ENCODE measurements at regions not wholly inside any gene's neighbourhood (a gene's known extent, or its start where the extent isn't known, plus 50 kb on each side); places are given as distances from the start of the nearest gene placed in this dataset.

DNA sequence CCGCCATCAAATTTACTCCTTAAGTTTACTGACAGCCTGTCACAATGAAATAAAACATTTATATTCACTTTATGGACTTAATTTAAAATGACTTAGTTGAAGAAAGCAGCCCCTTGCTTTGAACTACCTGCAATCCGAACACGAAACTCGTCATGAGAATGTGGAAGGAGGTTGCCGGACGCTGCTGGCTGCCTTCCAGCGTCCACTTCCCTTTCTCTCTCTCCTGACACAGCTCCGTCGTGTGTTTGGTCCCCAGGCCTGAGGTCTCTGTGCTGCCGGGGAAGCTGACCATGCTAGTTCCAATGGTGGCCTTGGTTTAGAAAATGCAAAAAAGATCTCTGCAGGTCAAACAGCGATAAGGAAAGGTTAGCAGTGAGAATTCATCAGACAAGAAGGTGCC lies 519.7 kb downstream of the CDH26 start:
- H4K12ac ChIP-seq (ENCODE audit: low read depth, low read length), result no peak overlapping the region
- no peak overlapping the region for H2AFZ ChIP-seq (ENCODE audit: insufficient read depth, low read length, poor library complexity)
- peaks cover 3% of the 10 kb centered on the region for H3K9me3 ChIP-seq (ENCODE audit: insufficient read depth, low read depth, low read length)
- H2BK120ac ChIP-seq (ENCODE audit: insufficient read depth, low read length, poor library complexity), result no peak overlapping the region
- H3K27ac ChIP-seq (ENCODE audit: low read depth, low read length), result no peak overlapping the region
- H3K4ac ChIP-seq (ENCODE audit: low read depth, low read length), result no peak overlapping the region
- H3K18ac ChIP-seq (ENCODE audit: low read length), result no peak overlapping the region
- no peak overlapping the region for H3K9ac ChIP-seq (ENCODE audit: low read length)
- H3K23ac ChIP-seq (ENCODE audit: low read length), result no peak overlapping the region
- H2BK12ac ChIP-seq (ENCODE audit: low read length), result no peak overlapping the region
- no peaks in the 10 kb centered on the region for H3K27me3 ChIP-seq (ENCODE audit: insufficient read depth, low read length)
- H3K36me3 ChIP-seq (ENCODE audit: control insufficient read depth in 1 of 2, insufficient read depth in 2 of 2, low read length in 2 of 2), result no peaks in the 10 kb centered on the region
- no peak overlapping the region for H2AK5ac ChIP-seq (ENCODE audit: low read length)
- WGBS (ENCODE audit: extremely low coverage, insufficient coverage, insufficient read length), result no CpG with 5 or more reads among the region's 11 CpGs
- no peak for DNase-seq
- H3K4me3 ChIP-seq (ENCODE audit: low read depth, low read length), result no peak overlapping the region
- H4K8ac ChIP-seq (ENCODE audit: low read depth, low read length), result no peak overlapping the region
- no peak overlapping the region for H3K14ac ChIP-seq (ENCODE audit: low read length)
- H3K4me1 ChIP-seq (ENCODE audit: control insufficient read depth in 1 of 2, insufficient read depth in 2 of 2, low read length in 2 of 2), result no peaks in the 10 kb centered on the region
- H3K4me2 ChIP-seq (ENCODE audit: low read length), result no peak overlapping the region
- H2BK5ac ChIP-seq (ENCODE audit: low read depth, low read length, poor library complexity), result no peak overlapping the region
- no peaks in the 10 kb centered on the region for H3K79me1 ChIP-seq (ENCODE audit: low read length)
- H3K79me2 ChIP-seq (ENCODE audit: control insufficient read depth, insufficient read depth, low read length, poor library complexity), result no peaks in the 10 kb centered on the region
- H4K91ac ChIP-seq (ENCODE audit: low read depth, low read length), result no peak overlapping the region

DNA sequence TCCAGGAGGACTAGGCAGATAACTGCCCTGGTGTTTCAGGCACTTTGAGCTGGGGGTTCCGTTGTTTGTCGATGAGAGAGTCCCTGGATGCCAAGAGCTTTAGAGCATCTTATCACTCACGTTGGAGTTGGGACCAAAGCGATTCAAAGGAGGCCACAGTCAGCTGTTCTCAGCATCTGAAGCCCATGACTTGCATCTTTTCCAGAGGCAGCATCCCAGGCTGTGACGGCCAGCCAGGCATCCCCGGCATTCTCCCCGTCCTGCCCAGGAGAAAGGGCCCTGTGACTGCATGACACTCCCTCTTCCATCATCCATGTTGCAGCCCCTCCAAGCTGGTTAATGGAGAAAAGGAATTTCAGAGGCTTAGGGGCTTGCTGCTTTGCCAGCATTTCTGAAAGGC lies 520.3 kb downstream of the CDH26 start:
- H2AFZ ChIP-seq (ENCODE audit: insufficient read depth, low read length, poor library complexity), result no peak overlapping the region
- H3K23ac ChIP-seq (ENCODE audit: low read length), result no peak overlapping the region
- no peak overlapping the region for H3K18ac ChIP-seq (ENCODE audit: low read length)
- H3K14ac ChIP-seq (ENCODE audit: low read length), result no peak overlapping the region
- no CpG with 5 or more reads among the region's 7 CpGs for WGBS (ENCODE audit: extremely low coverage, insufficient coverage, insufficient read length)
- H3K79me1 ChIP-seq (ENCODE audit: low read length), result no peaks in the 10 kb centered on the region
- no peak overlapping the region for H3K27ac ChIP-seq (ENCODE audit: low read depth, low read length)
- no peak overlapping the region for H3K4me2 ChIP-seq (ENCODE audit: low read length)
- H3K9ac ChIP-seq (ENCODE audit: low read length), result no peak overlapping the region
- H3K4me1 ChIP-seq (ENCODE audit: control insufficient read depth in 1 of 2, insufficient read depth in 2 of 2, low read length in 2 of 2), result no peaks in the 10 kb centered on the region
- peak in 1 of 2 donors; percentile 9 for DNase-seq
- H3K79me2 ChIP-seq (ENCODE audit: control insufficient read depth, insufficient read depth, low read length, poor library complexity), result no peaks in the 10 kb centered on the region
- H4K8ac ChIP-seq (ENCODE audit: low read depth, low read length), result no peak overlapping the region
- H2BK12ac ChIP-seq (ENCODE audit: low read length), result no peak overlapping the region
- H3K4ac ChIP-seq (ENCODE audit: low read depth, low read length), result no peak overlapping the region
- no peak overlapping the region for H3K4me3 ChIP-seq (ENCODE audit: low read depth, low read length)
- H3K36me3 ChIP-seq (ENCODE audit: control insufficient read depth in 1 of 2, insufficient read depth in 2 of 2, low read length in 2 of 2), result no peaks in the 10 kb centered on the region
- peaks cover 3% of the 10 kb centered on the region for H3K9me3 ChIP-seq (ENCODE audit: insufficient read depth, low read depth, low read length)
- H3K27me3 ChIP-seq (ENCODE audit: insufficient read depth, low read length), result no peaks in the 10 kb centered on the region
- no peak overlapping the region for H2AK5ac ChIP-seq (ENCODE audit: low read length)
- no peak overlapping the region for H2BK5ac ChIP-seq (ENCODE audit: low read depth, low read length, poor library complexity)
- H4K91ac ChIP-seq (ENCODE audit: low read depth, low read length), result no peak overlapping the region
- no peak overlapping the region for H4K12ac ChIP-seq (ENCODE audit: low read depth, low read length)
- H2BK120ac ChIP-seq (ENCODE audit: insufficient read depth, low read length, poor library complexity), result no peak overlapping the region

DNA sequence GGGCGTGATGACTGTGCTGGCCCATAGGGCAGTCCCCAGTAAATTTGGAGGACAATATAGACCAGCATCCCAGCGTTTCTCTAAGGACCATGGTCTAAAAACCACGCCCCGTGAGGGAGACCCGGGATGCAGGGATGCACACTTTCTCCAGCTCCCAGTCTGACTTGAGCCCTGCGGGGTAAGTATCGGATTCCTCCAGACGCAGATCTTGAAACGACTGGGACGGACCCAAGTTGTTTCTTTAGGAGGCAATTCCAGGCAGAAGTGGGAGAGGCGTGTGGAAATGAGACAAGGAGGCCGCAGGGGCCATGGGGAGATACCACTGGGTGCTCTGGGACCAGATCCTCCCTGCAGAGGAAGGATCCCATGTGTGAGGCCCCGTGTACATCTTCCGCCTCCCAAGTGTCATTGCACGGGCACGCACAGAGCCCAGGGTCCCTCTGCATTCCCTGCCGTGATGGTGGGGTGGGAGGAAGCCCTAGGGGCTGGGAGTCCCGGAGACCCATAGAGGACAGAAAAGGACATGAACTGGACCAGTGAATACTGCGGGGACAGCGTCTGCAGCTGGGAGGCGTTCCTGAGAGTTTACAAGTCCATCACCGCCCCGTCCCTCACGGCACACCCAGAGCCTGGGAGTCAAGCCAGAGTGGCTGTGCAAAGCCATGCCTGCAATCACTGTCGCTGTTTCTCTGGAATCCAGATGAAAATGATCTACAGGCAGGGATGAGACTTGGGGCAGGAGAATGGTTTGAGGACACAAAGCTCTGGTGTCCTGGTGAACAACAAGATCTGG lies 522.9 kb downstream of the CDH26 start:
- no peak overlapping the region for H4K12ac ChIP-seq (ENCODE audit: low read depth, low read length)
- no peak overlapping the region for H2BK120ac ChIP-seq (ENCODE audit: insufficient read depth, low read length, poor library complexity)
- peaks cover 3% of the 10 kb centered on the region for H3K9me3 ChIP-seq (ENCODE audit: insufficient read depth, low read depth, low read length)
- H3K27me3 ChIP-seq (ENCODE audit: insufficient read depth, low read length), result no peaks in the 10 kb centered on the region
- WGBS (ENCODE audit: extremely low coverage, insufficient coverage, insufficient read length), result no CpG with 5 or more reads among the region's 25 CpGs
- H3K79me1 ChIP-seq (ENCODE audit: low read length), result no peaks in the 10 kb centered on the region
- H3K23ac ChIP-seq (ENCODE audit: low read length), result no peak overlapping the region
- no peak overlapping the region for H3K9ac ChIP-seq (ENCODE audit: low read length)
- H3K4ac ChIP-seq (ENCODE audit: low read depth, low read length), result no peak overlapping the region
- no peaks in the 10 kb centered on the region for H3K36me3 ChIP-seq (ENCODE audit: control insufficient read depth in 1 of 2, insufficient read depth in 2 of 2, low read length in 2 of 2)
- H3K14ac ChIP-seq (ENCODE audit: low read length), result no peak overlapping the region
- H2AFZ ChIP-seq (ENCODE audit: insufficient read depth, low read length, poor library complexity), result no peak overlapping the region
- H3K4me3 ChIP-seq (ENCODE audit: low read depth, low read length), result no peak overlapping the region
- H2BK12ac ChIP-seq (ENCODE audit: low read length), result no peak overlapping the region
- H3K79me2 ChIP-seq (ENCODE audit: control insufficient read depth, insufficient read depth, low read length, poor library complexity), result no peaks in the 10 kb centered on the region
- no peak overlapping the region for H3K27ac ChIP-seq (ENCODE audit: low read depth, low read length)
- H4K91ac ChIP-seq (ENCODE audit: low read depth, low read length), result no peak overlapping the region
- H2BK5ac ChIP-seq (ENCODE audit: low read depth, low read length, poor library complexity), result no peak overlapping the region
- no peak overlapping the region for H3K18ac ChIP-seq (ENCODE audit: low read length)
- H3K4me2 ChIP-seq (ENCODE audit: low read length), result no peak overlapping the region
- H2AK5ac ChIP-seq (ENCODE audit: low read length), result no peak overlapping the region
- H3K4me1 ChIP-seq (ENCODE audit: control insufficient read depth in 1 of 2, insufficient read depth in 2 of 2, low read length in 2 of 2), result no peaks in the 10 kb centered on the region
- DNase-seq, result no peak
- H4K8ac ChIP-seq (ENCODE audit: low read depth, low read length), result no peak overlapping the region

DNA sequence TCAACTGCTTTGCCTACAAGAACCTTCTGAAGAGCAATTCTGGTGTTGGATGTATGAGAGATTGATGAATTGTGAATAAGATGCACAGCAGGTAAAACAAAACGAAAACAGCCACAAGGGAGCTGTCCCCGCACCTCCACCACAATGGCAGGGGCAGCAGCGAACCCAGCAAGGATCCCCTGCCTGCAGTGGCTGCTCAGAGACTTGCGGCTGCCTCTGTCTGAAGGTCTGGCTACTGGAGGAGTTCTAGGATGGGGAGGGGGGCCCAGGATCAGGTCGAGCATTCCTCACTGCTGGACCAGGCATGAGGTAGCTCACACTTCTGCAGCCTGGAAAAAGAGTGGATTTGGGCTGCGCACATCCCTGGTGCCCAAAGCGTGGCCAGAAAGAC lies 523.5 kb downstream of the CDH26 start:
- no peaks in the 10 kb centered on the region for H3K4me1 ChIP-seq (ENCODE audit: control insufficient read depth in 1 of 2, insufficient read depth in 2 of 2, low read length in 2 of 2)
- H2BK12ac ChIP-seq (ENCODE audit: low read length), result no peak overlapping the region

More for the DNA sequence above, 523.5 kb downstream of the CDH26 start:
- no peak overlapping the region for H2BK5ac ChIP-seq (ENCODE audit: low read depth, low read length, poor library complexity)
- no peak overlapping the region for H3K27ac ChIP-seq (ENCODE audit: low read depth, low read length)
- H4K91ac ChIP-seq (ENCODE audit: low read depth, low read length), result no peak overlapping the region
- no peak overlapping the region for H3K23ac ChIP-seq (ENCODE audit: low read length)
- no peak overlapping the region for H3K4me2 ChIP-seq (ENCODE audit: low read length)
- H3K79me2 ChIP-seq (ENCODE audit: control insufficient read depth, insufficient read depth, low read length, poor library complexity), result no peaks in the 10 kb centered on the region
- H3K27me3 ChIP-seq (ENCODE audit: insufficient read depth, low read length), result no peaks in the 10 kb centered on the region
- H3K36me3 ChIP-seq (ENCODE audit: control insufficient read depth in 1 of 2, insufficient read depth in 2 of 2, low read length in 2 of 2), result no peaks in the 10 kb centered on the region
- H3K4ac ChIP-seq (ENCODE audit: low read depth, low read length), result no peak overlapping the region
- H3K9ac ChIP-seq (ENCODE audit: low read length), result no peak overlapping the region
- no peak overlapping the region for H4K12ac ChIP-seq (ENCODE audit: low read depth, low read length)
- no peaks in the 10 kb centered on the region for H3K79me1 ChIP-seq (ENCODE audit: low read length)
- H2AK5ac ChIP-seq (ENCODE audit: low read length), result no peak overlapping the region
- no peak overlapping the region for H3K18ac ChIP-seq (ENCODE audit: low read length)
- H2AFZ ChIP-seq (ENCODE audit: insufficient read depth, low read length, poor library complexity), result no peak overlapping the region
- DNase-seq, result no peak
- H3K14ac ChIP-seq (ENCODE audit: low read length), result no peak overlapping the region
- no CpG with 5 or more reads among the region's 7 CpGs for WGBS (ENCODE audit: extremely low coverage, insufficient coverage, insufficient read length)
- H3K4me3 ChIP-seq (ENCODE audit: low read depth, low read length), result no peak overlapping the region
- no peak overlapping the region for H2BK120ac ChIP-seq (ENCODE audit: insufficient read depth, low read length, poor library complexity)
- no peak overlapping the region for H4K8ac ChIP-seq (ENCODE audit: low read depth, low read length)
- H3K9me3 ChIP-seq (ENCODE audit: insufficient read depth, low read depth, low read length), result peaks cover 3% of the 10 kb centered on the region
